Right atrium auricular region (tissue), 2 donors: ENCODE measurements at regions not wholly inside any gene's neighbourhood (a gene's known extent, or its start where the extent isn't known, plus 50 kb on each side); places are given as distances from the start of the nearest gene placed in this dataset.

Source experiments
- DNase-seq: peaks from one replicate; pipeline ENCODE4 v3.0.0-alpha.2; 2019; ENCODE audit warnings: low spot score
- H3K27ac ChIP-seq, 2 donors: fragments of 200-600 bp; sonication (generic); 1 replicate in 1 of 2; 2 replicates in 1 of 2; pipeline ENCODE4 v1.5.1; 2016 to 2019
- H3K27me3 ChIP-seq, 2 donors: fragments of 200-600 bp; sonication (generic); one replicate each; pipeline versions ENCODE4 v1.5.1 to v1.6.0; 2017 to 2019
- H3K36me3 ChIP-seq: fragments of 200-600 bp; sonication (generic); one replicate; pipeline ENCODE4 v1.5.1; 2016
- H3K4me1 ChIP-seq, 2 donors: fragments of 200-600 bp; sonication (generic); one replicate each; pipeline versions ENCODE4 v1.5.1 to v1.6.0; 2017 to 2019
- H3K4me3 ChIP-seq, 2 donors: fragments of 200-600 bp; sonication (generic); 1 replicate in 1 of 2; 2 replicates in 1 of 2; pipeline ENCODE4 v1.5.1; 2017 to 2019; ENCODE audit warnings: mild to moderate bottlenecking in 1 of 2, moderate library complexity in 1 of 2
- H3K9me3 ChIP-seq, 2 donors: fragments of 200-600 bp; sonication (generic); one replicate each; pipeline ENCODE4 v1.5.1; 2019
- TF ChIP-seq, protein P1 (sequence below), 2 donors: fragments of 200-600 bp; sonication (generic); IDR thresholded peaks; one replicate each; pipeline ENCODE4 v1.5.1; 2019; ENCODE audit warnings: antibody characterized with exemption in 2 of 2

DNA sequence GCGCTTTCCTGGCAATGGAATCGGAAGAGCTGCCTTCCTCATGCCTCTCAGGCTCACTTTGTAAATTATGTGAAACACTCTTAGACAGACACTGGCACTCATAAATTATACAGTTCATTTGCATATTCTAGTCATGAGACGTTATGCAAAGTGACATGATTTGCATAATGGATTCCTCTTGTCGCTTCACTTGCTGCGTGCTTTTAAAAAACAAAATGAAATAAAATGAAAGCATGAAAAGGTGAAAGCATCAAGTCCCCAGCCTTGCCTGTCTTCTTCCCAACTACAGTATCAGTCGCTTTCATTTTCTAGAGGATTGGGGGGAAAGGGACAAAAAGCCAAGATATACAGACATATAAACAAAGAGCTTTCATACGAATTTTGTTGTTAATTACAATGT is 252.8 kb upstream of the PMFBP1 start:
- no peaks in the 10 kb centered on the region for H3K36me3 ChIP-seq
- peaks cover 0 to 23% of the 10 kb centered on the region in 2 donors for H3K9me3 ChIP-seq
- TF ChIP-seq, protein P1, sequence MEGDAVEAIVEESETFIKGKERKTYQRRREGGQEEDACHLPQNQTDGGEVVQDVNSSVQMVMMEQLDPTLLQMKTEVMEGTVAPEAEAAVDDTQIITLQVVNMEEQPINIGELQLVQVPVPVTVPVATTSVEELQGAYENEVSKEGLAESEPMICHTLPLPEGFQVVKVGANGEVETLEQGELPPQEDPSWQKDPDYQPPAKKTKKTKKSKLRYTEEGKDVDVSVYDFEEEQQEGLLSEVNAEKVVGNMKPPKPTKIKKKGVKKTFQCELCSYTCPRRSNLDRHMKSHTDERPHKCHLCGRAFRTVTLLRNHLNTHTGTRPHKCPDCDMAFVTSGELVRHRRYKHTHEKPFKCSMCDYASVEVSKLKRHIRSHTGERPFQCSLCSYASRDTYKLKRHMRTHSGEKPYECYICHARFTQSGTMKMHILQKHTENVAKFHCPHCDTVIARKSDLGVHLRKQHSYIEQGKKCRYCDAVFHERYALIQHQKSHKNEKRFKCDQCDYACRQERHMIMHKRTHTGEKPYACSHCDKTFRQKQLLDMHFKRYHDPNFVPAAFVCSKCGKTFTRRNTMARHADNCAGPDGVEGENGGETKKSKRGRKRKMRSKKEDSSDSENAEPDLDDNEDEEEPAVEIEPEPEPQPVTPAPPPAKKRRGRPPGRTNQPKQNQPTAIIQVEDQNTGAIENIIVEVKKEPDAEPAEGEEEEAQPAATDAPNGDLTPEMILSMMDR (IDR thresholded peaks at IDR 0.05), result no peak
- no peak for DNase-seq
- no peaks in the 10 kb centered on the region for H3K4me1 ChIP-seq
- H3K27me3 ChIP-seq, result no peaks in the 10 kb centered on the region
- no peak overlapping the region for H3K27ac ChIP-seq
- H3K4me3 ChIP-seq, result no peak overlapping the region

DNA sequence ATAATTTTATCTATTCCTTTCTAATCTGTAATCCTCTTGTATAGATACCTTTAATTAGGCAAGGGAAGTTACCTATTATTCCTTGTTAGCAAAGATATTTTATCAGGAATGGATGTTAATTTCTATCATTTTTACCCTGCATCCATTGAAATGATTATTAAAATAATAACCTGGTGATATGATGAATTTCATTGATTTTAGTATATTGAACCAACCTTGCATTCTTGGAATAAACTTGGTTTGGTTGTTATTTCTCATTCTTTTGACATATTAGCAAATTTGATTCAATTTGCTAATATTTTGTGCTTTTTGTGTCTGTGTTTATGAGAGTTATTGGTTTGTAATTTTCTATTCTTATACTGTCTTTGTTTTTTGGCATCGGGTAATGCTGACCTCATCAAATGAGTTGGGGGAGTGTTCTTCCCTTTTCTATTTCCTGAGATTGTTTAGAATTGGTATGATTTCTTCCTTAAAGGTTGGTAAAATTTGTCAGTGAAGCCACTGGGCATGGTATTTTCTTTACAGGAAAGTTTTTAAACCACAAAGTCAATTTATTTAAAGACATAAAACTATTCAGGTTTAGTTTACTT is 250.4 kb upstream of the PMFBP1 start:
- Histone ChIP-seq H3K27ac (no peak overlapping the region), H3K4me3 (no peak overlapping the region), H3K4me1 (no peaks in the 10 kb centered on the region), H3K9me3 (peaks cover 0 to 23% of the 10 kb centered on the region in 2 donors), H3K27me3 (no peaks in the 10 kb centered on the region), H3K36me3 (no peaks in the 10 kb centered on the region)
- TF ChIP-seq, protein P1 (IDR thresholded peaks at IDR 0.05), result no peak
- no peak for DNase-seq

DNA sequence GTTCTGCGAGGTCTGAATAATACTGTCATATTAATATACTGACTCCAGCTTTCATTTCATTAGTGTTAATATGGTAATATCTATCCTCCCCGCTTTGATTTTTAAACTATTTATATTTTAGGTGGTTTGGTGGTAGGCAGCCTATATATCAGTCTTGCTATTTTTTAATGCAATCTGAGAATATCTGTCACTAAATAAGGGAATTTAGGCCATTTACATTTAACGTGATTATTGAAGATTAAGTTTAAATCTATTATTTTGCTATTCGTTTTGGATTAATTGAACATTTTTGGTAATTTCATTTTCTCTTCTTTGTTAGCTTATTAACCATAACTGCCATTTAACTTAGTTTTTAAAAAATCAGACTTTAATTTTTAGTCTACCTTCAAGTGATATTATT is 247.7 kb upstream of the PMFBP1 start:
- Histone ChIP-seq H3K4me3 (no peak overlapping the region), H3K4me1 (no peaks in the 10 kb centered on the region), H3K27ac (no peak overlapping the region), H3K27me3 (no peaks in the 10 kb centered on the region), H3K36me3 (no peaks in the 10 kb centered on the region), H3K9me3 (peaks cover 0 to 23% of the 10 kb centered on the region in 2 donors)
- no peak for DNase-seq
- TF ChIP-seq, protein P1 (IDR thresholded peaks at IDR 0.05), result no peak

DNA sequence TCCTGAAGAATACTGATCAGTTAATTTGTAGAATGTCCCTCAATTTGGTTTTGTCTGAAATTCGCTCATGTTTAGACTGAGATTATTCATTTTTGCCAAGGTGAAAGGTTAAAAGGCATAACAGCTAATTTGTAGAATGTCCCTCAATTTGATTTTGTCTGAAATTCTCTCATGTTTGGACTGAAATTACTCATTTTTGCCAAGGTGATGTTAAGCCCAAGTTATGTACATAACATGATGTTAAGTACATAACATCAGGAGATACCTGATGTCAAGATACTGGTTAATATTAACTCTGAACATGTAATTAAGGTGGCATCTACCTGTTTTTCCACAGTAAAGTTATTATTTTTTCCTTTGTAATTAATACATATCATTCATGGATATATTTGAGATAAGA is 243.4 kb upstream of the PMFBP1 start:
- Histone ChIP-seq H3K4me3 (no peak overlapping the region), H3K27me3 (no peaks in the 10 kb centered on the region), H3K4me1 (no peaks in the 10 kb centered on the region), H3K9me3 (no peaks in the 10 kb centered on the region), H3K27ac (no peak overlapping the region), H3K36me3 (no peaks in the 10 kb centered on the region)
- DNase-seq, result no peak
- TF ChIP-seq, protein P1 (IDR thresholded peaks at IDR 0.05), result no peak

DNA sequence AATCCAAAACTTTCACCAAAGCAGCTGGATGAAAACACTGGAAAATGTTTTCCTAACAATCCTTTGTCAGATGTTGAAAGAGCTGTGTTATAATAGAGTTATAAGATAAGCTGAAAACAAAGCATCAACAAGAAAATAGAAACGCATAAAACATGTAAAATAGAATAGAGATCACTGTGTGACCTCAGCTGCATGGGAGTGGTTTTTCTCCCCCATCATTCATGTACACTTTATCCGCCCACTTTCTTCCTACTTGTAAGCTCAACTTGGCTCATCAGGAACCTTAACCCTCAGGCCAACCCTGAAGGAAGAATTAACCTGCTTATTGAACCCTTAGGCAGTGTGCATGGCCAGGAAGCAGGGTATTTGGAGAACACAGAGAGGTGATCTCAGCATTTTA is 238.5 kb upstream of the PMFBP1 start:
- Histone ChIP-seq H3K27ac (no peak overlapping the region), H3K36me3 (no peaks in the 10 kb centered on the region), H3K4me3 (no peak overlapping the region), H3K9me3 (no peaks in the 10 kb centered on the region), H3K4me1 (no peaks in the 10 kb centered on the region), H3K27me3 (no peaks in the 10 kb centered on the region)
- TF ChIP-seq, protein P1 (IDR thresholded peaks at IDR 0.05), result no peak
- DNase-seq, result no peak

DNA sequence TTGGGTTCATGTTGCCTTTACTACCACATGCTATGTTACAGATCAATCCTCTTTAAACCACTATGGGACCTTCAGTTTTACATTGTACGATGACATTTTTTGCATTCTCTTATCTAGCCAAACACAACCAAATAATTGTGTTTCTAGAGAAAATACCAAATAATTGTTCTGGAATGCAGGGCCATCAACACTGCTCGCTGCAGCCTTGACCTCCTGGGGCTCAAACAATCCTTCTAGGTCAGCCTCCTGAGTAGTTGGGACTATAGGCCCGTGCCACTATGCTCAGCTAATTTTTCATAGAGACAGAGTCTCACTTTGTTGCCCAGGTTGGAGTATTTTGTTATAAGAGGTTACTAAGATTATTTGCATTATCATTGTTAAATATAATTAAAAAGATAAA is 237.5 kb upstream of the PMFBP1 start:
- DNase-seq, result no peak
- Histone ChIP-seq H3K27ac (no peak overlapping the region), H3K9me3 (no peaks in the 10 kb centered on the region), H3K27me3 (no peaks in the 10 kb centered on the region), H3K4me3 (no peak overlapping the region), H3K4me1 (no peaks in the 10 kb centered on the region), H3K36me3 (no peaks in the 10 kb centered on the region)
- TF ChIP-seq, protein P1 (IDR thresholded peaks at IDR 0.05), result no peak
